ENCODE measurements at regions not wholly inside any gene's neighbourhood (a gene's known extent, or its start where the extent isn't known, plus 50 kb on each side); places are given as distances from the start of the nearest gene placed in this dataset.

DNA sequence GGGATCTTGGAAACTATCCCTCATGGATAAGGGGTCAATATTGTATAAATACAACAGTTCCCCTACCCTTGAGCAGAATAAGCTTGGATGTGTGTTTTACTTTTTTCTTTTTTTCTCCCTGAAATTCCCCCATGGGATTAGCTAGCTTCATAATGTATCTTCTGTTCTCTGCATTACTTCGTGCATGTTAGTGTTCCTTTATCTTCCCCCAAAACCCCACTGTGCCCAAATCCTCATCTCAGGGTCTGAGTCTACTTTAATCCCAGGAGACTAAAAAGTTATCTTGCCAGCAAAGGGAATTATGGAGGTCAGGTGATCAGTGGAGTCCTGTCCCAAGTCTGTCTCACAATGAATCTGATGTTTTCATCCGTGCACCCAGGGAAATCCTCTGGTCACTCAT, 217.5 kb upstream of the CNTNAP4 start:
- TF ChIP-seq, protein P1, sequence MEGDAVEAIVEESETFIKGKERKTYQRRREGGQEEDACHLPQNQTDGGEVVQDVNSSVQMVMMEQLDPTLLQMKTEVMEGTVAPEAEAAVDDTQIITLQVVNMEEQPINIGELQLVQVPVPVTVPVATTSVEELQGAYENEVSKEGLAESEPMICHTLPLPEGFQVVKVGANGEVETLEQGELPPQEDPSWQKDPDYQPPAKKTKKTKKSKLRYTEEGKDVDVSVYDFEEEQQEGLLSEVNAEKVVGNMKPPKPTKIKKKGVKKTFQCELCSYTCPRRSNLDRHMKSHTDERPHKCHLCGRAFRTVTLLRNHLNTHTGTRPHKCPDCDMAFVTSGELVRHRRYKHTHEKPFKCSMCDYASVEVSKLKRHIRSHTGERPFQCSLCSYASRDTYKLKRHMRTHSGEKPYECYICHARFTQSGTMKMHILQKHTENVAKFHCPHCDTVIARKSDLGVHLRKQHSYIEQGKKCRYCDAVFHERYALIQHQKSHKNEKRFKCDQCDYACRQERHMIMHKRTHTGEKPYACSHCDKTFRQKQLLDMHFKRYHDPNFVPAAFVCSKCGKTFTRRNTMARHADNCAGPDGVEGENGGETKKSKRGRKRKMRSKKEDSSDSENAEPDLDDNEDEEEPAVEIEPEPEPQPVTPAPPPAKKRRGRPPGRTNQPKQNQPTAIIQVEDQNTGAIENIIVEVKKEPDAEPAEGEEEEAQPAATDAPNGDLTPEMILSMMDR (IDR thresholded peaks at IDR 0.05) = no peak
- no peak for TF ChIP-seq EP300 (IDR thresholded peaks at IDR 0.05)
- TF ChIP-seq POLR2A (IDR thresholded peaks at IDR 0.05) = no peak
- TF ChIP-seq POLR2AphosphoS5 (IDR thresholded peaks at IDR 0.05) = no peak
